ENCODE measurements at regions not wholly inside any gene's neighbourhood (a gene's known extent, or its start where the extent isn't known, plus 50 kb on each side); places are given as distances from the start of the nearest gene placed in this dataset.
"Not testable (repeated sequence)": the region's sequence is repeated elsewhere in the genome, so short reads cannot be mapped to it uniquely, and the experiment has no call there.

- DNase-seq (ENCODE audit: low read depth in 2 of 2) = no peak
Observed at GRCh38 chr9:99628285-99628684, 193.4 kb upstream of the NR4A3 start.

DNA sequence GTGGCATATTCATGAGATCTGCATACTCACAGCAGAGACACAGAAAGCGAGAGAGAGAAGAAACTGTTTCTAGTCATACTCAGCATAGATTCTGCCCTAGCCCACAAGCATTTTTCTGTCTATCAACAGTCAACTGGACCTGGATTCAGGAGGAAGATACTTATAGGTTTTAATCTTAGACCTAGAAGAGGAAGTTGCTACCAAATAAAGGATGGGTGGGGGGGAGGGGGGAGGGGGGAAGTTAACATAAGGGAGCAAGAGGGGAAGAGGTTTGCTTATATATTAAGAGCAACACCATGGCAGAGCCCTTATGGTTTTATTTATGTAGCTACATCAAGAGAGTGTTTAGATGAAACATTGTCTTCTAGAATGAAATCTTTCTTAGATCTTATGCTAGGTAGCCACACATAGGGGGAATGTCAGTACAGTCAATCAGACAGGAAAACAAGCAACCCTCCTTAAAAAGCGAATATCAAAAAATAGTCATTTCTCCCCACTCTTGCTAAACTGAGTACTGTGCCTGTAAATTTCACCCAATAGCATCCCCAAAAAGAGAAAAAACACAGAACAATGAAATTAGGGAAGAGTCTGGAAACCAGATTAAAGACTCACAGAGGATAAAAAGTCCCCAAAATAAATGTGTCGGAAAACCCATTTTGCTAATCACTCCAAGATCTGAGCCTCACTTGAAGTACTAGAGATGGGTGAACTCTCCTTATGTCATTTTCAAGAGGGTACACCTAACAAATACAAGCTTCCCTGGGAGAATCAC lies 192.7 kb upstream of the NR4A3 start:
- no peak for DNase-seq (ENCODE audit: low read depth in 2 of 2)

DNA sequence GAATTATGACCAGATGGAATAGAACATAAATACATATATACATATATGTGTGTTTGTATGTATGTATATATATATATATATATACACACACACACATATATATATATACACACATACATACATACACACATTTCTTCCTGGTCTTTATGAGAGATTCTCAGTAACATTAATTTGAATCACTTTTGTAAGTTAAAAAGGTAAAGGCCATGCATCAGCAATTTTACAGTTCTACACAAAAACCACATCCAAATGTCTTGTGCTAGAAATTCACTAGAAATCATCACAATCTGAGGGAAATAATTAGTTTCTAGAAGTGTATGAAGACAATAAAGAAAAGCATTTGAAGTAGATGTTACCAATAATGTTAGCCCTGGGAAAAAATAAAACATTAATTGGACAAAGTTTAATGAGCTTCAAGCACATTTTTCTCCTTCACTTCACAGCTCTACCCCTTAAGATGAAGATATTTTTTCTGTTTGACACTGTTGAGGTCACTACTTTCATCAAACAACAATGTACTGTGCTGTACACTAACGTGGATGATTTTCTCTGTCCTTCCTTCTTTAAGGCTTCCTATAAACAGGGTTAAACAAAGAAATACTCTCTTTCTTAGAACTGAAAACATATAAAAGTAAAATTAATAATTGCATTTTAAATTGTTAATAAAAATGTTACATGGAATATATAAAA lies 189.2 kb upstream of the NR4A3 start:
- no peak for DNase-seq (ENCODE audit: low read depth in 2 of 2)

GRCh38 chr9:99633265-99633664 lies 188.4 kb upstream of the NR4A3 start:
- no peak for DNase-seq (ENCODE audit: low read depth in 2 of 2)

GRCh38 chr9:99634186-99634585 lies 187.5 kb upstream of the NR4A3 start:
- DNase-seq (ENCODE audit: low read depth in 2 of 2) = no peak

GRCh38 chr9:99635032-99635431 lies 186.7 kb upstream of the NR4A3 start:
- DNase-seq (ENCODE audit: low read depth in 2 of 2) = no peak

DNA sequence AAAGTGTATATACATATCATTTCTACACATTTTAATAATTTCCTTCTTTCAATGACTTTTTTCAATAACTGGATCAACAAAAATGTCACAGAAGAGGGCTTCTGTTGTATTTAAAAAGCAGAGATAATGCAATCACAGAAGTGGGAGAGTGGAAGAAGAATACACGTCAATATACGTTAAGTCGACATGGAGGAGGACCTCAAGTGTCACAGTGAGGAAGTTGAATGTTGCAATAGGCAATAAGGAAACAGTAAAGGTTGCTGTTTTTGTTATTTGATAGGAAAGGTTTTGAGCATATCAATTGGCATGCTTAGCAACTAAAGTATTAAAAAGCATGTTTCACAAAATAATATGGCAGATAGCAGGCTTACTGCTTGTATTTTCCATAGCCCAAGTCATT lies 184.0 kb upstream of the NR4A3 start:
- no peak for DNase-seq (ENCODE audit: low read depth in 2 of 2)

GRCh38 chr9:99638971-99639370 lies 182.7 kb upstream of the NR4A3 start:
- DNase-seq (ENCODE audit: low read depth in 2 of 2) = no peak

DNA sequence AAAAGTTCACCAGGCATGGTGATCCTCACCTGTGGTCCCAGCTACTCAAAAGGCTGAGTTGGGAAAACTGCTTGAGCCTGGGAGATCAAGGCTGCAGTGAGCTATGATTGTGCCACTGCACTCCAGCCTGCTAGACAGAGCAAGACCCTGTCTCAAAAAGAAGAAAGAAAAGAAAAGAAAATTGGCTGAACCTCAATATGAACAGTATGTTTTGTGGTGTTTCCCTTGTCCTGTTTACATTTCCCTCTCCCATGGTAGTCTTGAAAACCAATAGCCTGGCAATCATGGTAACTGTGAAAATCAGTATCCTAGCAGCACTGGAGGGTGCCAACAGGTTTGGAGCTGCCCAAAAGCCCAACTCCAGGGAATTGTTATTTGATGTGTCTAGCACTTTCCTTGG lies 174.1 kb upstream of the NR4A3 start:
- no peak for DNase-seq (ENCODE audit: low read depth in 2 of 2)

DNA sequence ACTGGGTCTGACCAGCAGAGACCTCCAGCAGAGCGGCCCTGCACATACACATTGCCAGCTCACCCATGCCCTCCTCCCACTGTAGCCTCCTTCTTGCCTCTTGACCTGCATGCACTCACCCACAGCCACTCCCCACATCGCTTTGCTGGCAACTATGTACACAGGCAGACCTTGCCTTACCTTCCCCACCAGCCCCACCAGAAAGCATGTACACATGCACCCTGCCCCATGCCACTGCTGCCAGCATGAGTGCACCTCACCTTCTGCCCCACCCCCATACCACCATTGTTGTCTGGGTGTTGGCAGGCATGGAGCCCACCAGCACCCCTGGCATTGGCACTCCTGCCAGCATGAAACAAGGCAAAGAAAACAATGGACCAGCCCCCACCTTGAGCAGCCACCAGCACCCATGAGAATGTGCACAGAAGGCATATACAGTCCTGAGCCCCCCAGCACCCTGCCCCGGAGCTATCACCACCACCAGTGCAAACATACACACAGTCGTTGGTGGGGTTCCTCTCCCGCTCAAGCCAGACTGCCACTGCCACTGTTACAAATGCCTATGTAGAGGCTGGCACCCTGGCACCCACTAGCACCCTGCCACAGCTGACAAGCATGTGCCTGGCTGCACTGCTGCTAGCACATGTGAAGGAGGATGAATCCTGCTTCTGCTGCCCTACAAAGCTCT lies 171.4 kb upstream of the NR4A3 start:
- DNase-seq (ENCODE audit: low read depth in 2 of 2) = no peak

GRCh38 chr9:99660191-99660636 lies 161.5 kb upstream of the NR4A3 start:
- no peak for DNase-seq (ENCODE audit: low read depth in 2 of 2)

DNA sequence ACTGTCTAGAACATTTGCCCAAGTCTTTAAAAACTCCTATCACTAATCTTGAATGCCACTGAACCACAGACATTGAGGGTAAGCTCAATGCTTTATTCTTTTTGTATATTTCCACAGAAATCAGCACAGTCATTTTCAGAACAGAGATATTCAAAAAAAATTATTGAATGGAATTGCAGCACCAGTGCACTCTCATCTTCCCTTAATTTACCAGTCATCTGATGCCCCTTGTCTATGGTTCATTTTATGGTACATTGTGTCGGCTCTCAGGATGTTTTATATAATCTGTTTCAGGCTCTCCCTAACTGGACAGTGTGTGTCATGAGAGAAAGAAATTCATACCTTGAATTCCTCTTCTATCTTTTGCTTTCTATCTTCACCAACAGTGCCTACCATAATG lies 158.4 kb upstream of the NR4A3 start:
- no peak for DNase-seq (ENCODE audit: low read depth in 2 of 2)

DNA sequence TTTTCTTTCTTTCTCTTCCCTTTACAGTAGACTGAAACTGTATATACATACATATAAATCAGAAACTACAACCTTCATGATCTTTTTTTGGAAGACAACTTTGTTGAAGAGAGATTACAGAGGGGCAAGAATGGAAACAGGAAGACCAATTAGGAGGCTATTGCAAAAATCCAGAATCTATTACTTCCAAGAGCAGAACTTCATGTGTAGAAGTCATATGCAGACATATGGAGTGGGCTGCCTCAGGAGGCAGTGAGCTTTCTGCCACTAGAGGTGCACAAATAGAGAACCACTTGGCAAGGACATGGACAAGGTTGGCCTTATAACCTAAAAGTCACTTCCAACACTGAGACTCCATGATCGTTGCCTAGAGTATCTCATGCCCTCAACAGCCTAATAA lies 157.8 kb upstream of the NR4A3 start:
- DNase-seq (ENCODE audit: low read depth in 2 of 2) = no peak

DNA sequence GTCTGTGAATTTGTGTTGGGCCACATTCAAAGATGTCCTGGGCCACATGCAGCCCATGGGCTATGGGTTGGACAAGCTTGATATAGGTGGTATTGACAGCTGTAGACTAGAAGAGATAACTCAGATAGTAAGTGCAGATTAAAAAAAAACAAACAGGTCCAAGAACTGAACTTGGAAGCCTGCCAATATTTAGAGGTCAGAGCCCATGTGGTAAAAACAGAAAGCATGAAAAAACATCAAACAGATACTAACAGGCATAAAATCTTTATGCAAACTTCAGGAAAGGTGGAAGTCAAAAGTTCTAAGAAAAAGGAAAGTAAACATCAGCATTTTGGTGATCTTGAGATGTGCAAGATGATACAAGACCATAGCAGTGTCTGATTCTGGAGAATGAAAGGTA lies 155.1 kb upstream of the NR4A3 start:
- no peak for DNase-seq (ENCODE audit: low read depth in 2 of 2)

GRCh38 chr9:99670886-99671285 lies 150.8 kb upstream of the NR4A3 start:
- not testable (repeated sequence) for DNase-seq (ENCODE audit: low read depth in 2 of 2)

- no peak for DNase-seq (ENCODE audit: low read depth in 2 of 2)
Observed at GRCh38 chr9:99677281-99677680, 144.4 kb upstream of the NR4A3 start.

- DNase-seq (ENCODE audit: low read depth in 2 of 2) = no peak
Observed at GRCh38 chr9:99678566-99678965, 143.1 kb upstream of the NR4A3 start.

- DNase-seq (ENCODE audit: low read depth in 2 of 2) = no peak
Observed at GRCh38 chr9:99680191-99680590, 141.5 kb upstream of the NR4A3 start.

DNA sequence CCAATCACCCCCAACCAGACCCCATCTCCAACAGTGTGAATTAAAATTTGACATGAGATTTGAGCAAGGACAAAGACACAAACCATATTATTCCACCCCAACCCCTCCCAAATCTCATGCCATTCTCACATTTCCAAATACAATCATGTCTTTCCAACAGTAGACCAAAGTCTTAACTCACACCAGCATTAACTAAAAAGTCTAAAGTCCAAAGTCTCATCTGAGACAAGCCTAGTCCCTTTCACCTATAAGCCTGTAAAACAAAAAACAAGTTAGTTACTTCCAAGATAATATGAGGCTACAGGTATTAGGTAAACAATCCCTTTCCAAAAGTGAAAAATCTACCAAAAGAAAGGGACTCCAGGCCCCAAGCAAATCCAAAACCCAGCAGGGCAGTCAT lies 140.6 kb upstream of the NR4A3 start:
- no peak for DNase-seq (ENCODE audit: low read depth in 2 of 2)

GRCh38 chr9:99682378-99682777 lies 139.3 kb upstream of the NR4A3 start:
- no peak for DNase-seq (ENCODE audit: low read depth in 2 of 2)

DNA sequence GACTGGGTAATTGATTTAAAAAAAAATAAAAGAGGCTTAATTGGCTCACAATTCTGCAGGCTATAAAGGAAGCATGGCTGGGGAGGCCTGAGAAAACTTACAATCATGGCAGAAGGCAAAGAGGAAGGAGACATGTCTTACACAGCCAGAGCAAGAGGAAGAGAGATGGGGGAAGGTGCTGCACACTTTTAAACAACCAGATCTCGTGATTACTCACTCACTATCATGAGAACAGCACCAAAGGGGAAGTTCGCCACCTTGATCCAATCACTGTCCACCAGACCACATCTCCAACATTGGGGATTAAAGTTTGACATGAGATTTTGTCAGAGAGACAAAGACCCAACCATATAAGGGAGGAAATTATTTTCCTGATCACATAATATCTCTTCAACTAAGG lies 138.8 kb upstream of the NR4A3 start:
- DNase-seq (ENCODE audit: low read depth in 2 of 2) = no peak

DNA sequence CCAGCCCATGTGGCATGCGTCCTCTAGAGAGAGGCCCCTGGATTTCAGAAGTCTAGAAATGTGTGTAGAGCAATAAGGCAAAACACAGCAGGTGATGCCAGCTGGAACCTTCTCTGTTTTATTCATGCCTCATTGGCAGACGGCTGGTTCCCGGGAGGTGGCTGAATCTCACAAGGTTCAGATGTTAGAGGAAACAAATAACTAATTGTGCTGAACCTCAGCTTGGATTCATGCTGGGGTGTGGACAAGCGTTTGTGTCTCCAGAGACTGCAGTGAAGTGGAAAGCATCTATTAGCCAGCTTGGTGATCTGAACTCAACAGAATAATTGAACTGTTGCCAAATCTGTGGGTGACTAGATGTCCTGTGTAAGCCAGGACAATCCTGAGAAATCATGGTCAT lies 131.1 kb upstream of the NR4A3 start:
- DNase-seq (ENCODE audit: low read depth in 2 of 2) = no peak

DNA sequence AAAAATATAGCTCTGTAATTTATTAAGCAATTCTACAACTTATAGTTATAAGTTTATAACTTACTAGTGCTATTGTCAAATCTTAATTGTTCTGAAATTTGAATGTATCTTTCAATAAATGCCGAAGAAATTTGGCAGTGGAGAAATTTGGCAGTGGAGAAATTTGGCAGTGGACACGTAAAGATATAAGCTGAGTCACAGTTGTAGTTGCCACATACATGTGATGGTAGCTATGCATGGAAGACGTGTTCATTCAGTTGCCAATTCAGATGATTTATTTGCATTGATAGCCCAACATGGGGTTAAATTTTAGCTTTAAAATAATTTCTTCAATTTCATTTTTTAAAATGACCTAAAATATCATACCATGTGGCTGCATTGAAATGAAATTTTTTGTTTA lies 127.8 kb upstream of the NR4A3 start:
- no peak for DNase-seq (ENCODE audit: low read depth in 2 of 2)
